ENCODE measurements at regions not wholly inside any gene's neighbourhood (a gene's known extent, or its start where the extent isn't known, plus 50 kb on each side); places are given as distances from the start of the nearest gene placed in this dataset.
"Not testable (repeated sequence)": the region's sequence is repeated elsewhere in the genome, so short reads cannot be mapped to it uniquely, and the experiment has no call there.

DNA sequence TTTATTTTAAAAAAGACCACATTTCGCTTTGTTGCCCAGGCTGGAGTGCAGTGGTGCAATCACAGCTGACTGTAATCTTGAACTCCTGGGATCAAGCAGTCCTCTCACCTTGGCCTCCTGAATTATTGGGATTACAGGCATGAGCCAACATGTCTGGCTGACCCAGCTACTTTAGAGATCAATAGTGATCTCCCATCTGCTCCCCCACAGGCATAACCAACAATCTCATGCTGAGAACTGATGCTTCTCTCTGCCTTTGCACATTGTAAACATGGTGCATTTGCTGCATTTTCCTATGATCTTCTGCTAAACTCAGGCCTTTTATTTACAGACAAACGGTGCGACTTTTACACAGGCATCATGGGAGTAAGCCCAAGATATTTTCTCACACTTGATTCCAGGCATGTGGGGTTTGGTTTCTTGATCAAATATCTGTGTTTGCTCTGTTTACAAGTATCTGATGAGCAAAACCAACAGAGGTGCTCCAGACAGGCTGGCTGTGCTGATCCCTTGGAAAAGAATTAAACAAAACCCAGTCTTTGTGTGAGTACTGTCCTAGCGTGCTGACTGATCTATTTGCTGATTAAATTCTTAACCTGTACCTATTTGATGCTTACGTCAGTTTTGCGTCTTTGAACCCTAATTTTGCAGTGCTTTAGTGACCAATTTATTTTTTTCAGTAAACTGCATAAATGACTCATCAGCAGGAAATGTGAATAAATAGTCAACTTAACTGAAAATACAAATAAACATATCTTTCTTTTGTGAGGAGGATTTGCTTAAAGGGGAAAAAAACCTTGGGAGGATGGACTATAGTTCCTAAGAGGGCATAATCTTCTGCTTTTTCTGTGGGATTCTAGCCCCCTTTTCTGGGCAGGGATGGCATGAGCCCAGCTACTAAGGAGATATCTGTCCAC, 191.7 kb upstream of the NR3C1 start:
- Histone ChIP-seq H2BK120ac (ENCODE audit: low read depth, low read length) (no peak overlapping the region), H2BK15ac (replicated peaks; ENCODE audit: low read depth) (no peak overlapping the region), H3K56ac (ENCODE audit: low read length) (no peak overlapping the region), H3K4me2 (ENCODE audit: low read length) (no peak overlapping the region), H4K8ac (ENCODE audit: low read depth, low read length) (no peak overlapping the region), H3K9ac (ENCODE audit: low read length) (no peak overlapping the region), H2BK5ac (ENCODE audit: low read length) (no peak overlapping the region), H4K5ac (ENCODE audit: low read length) (no peak overlapping the region), H3K36me3 (ENCODE audit: control insufficient read depth, insufficient read depth, low read length) (no peaks in the 10 kb centered on the region), H3K79me2 (ENCODE audit: control insufficient read depth, insufficient read depth, low read length) (no peaks in the 10 kb centered on the region), H3K79me1 (ENCODE audit: low read length) (no peaks in the 10 kb centered on the region), H2AK5ac (ENCODE audit: low read length) (no peak overlapping the region), H3K27ac (ENCODE audit: low read depth, low read length) (no peak overlapping the region), H3K4me1 (ENCODE audit: control insufficient read depth, low read depth, low read length) (no peaks in the 10 kb centered on the region), H3K27me3 (ENCODE audit: insufficient read depth, low read length, poor library complexity) (no peaks in the 10 kb centered on the region), H3K4me3 (ENCODE audit: low read length) (no peak overlapping the region), H3K18ac (ENCODE audit: low read length) (peak overlapping the region; percentile 75), H3K4ac (ENCODE audit: low read depth, low read length) (no peak overlapping the region), H3K23ac (ENCODE audit: low read length) (no peak overlapping the region)
- no CpG with 5 or more reads among the region's 6 CpGs for whole genome bisulfite sequencing (ENCODE audit: extremely low coverage, insufficient coverage, low lambda C conversion rate)
- DNase-seq = no peak

DNA sequence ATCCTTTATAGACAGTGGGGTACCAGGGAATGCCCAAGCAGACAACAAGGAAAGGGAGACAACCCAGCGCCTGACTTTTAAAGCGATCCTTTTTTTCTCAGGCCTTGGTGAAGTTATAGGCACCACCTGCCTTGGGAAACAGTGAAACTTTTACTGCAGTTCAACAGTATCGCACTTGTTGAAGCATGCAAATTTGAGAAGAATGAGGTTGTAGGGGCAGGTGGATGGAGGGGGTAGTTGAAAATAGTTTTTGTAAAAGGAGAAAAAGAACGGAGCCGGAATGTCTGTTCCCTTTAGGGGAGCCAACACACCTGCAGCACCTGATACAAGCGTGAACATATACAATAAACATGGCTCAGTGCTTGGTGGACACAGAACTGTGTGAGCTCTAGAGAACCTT, 190.2 kb upstream of the NR3C1 start:
- Histone ChIP-seq H3K27ac (ENCODE audit: low read depth, low read length) (no peak overlapping the region), H4K8ac (ENCODE audit: low read depth, low read length) (no peak overlapping the region), H3K4me3 (ENCODE audit: low read length) (no peak overlapping the region)

GRCh38 chr5:143592648-143593047, 189.2 kb upstream of the NR3C1 start:
- Histone ChIP-seq H3K36me3 (ENCODE audit: control insufficient read depth, insufficient read depth, low read length) (no peaks in the 10 kb centered on the region), H3K4me1 (ENCODE audit: control insufficient read depth, low read depth, low read length) (no peaks in the 10 kb centered on the region), H3K27me3 (ENCODE audit: insufficient read depth, low read length, poor library complexity) (no peaks in the 10 kb centered on the region), H2BK15ac (replicated peaks; ENCODE audit: low read depth) (no peak overlapping the region), H3K27ac (ENCODE audit: low read depth, low read length) (no peak overlapping the region), H3K79me2 (ENCODE audit: control insufficient read depth, insufficient read depth, low read length) (no peaks in the 10 kb centered on the region), H3K79me1 (ENCODE audit: low read length) (no peaks in the 10 kb centered on the region), H3K4ac (ENCODE audit: low read depth, low read length) (no peak overlapping the region), H3K23ac (ENCODE audit: low read length) (no peak overlapping the region), H3K56ac (ENCODE audit: low read length) (no peak overlapping the region), H4K5ac (ENCODE audit: low read length) (no peak overlapping the region), H3K4me3 (ENCODE audit: low read length) (no peak overlapping the region), H3K9ac (ENCODE audit: low read length) (no peak overlapping the region), H2BK5ac (ENCODE audit: low read length) (no peak overlapping the region), H2AK5ac (ENCODE audit: low read length) (no peak overlapping the region), H3K18ac (ENCODE audit: low read length) (no peak overlapping the region), H3K4me2 (ENCODE audit: low read length) (no peak overlapping the region), H4K8ac (ENCODE audit: low read depth, low read length) (no peak overlapping the region), H2BK120ac (ENCODE audit: low read depth, low read length) (no peak overlapping the region)
- no CpG with 5 or more reads among the region's 4 CpGs for WGBS (ENCODE audit: extremely low coverage, insufficient coverage, low lambda C conversion rate)
- no peak for DNase-seq

More for the DNA sequence above, 190.2 kb upstream of the NR3C1 start:
- H2BK120ac ChIP-seq (ENCODE audit: low read depth, low read length) = no peak overlapping the region
- H3K9ac ChIP-seq (ENCODE audit: low read length) = no peak overlapping the region
- H4K5ac ChIP-seq (ENCODE audit: low read length) = no peak overlapping the region
- H3K23ac ChIP-seq (ENCODE audit: low read length) = no peak overlapping the region
- H3K4ac ChIP-seq (ENCODE audit: low read depth, low read length) = no peak overlapping the region
- H3K4me2 ChIP-seq (ENCODE audit: low read length) = no peak overlapping the region
- H3K36me3 ChIP-seq (ENCODE audit: control insufficient read depth, insufficient read depth, low read length) = no peaks in the 10 kb centered on the region
- H3K27me3 ChIP-seq (ENCODE audit: insufficient read depth, low read length, poor library complexity) = no peaks in the 10 kb centered on the region
- H3K18ac ChIP-seq (ENCODE audit: low read length) = no peak overlapping the region
- H2BK5ac ChIP-seq (ENCODE audit: low read length) = no peak overlapping the region
- 100% methylated on average over 2 of the region's 6 CpGs for WGBS (ENCODE audit: extremely low coverage, insufficient coverage, low lambda C conversion rate)
- no peak overlapping the region for H2BK15ac ChIP-seq (replicated peaks; ENCODE audit: low read depth)
- H3K4me1 ChIP-seq (ENCODE audit: control insufficient read depth, low read depth, low read length) = no peaks in the 10 kb centered on the region
- no peak for DNase-seq
- no peak overlapping the region for H3K56ac ChIP-seq (ENCODE audit: low read length)
- no peaks in the 10 kb centered on the region for H3K79me2 ChIP-seq (ENCODE audit: control insufficient read depth, insufficient read depth, low read length)
- no peaks in the 10 kb centered on the region for H3K79me1 ChIP-seq (ENCODE audit: low read length)
- no peak overlapping the region for H2AK5ac ChIP-seq (ENCODE audit: low read length)

DNA sequence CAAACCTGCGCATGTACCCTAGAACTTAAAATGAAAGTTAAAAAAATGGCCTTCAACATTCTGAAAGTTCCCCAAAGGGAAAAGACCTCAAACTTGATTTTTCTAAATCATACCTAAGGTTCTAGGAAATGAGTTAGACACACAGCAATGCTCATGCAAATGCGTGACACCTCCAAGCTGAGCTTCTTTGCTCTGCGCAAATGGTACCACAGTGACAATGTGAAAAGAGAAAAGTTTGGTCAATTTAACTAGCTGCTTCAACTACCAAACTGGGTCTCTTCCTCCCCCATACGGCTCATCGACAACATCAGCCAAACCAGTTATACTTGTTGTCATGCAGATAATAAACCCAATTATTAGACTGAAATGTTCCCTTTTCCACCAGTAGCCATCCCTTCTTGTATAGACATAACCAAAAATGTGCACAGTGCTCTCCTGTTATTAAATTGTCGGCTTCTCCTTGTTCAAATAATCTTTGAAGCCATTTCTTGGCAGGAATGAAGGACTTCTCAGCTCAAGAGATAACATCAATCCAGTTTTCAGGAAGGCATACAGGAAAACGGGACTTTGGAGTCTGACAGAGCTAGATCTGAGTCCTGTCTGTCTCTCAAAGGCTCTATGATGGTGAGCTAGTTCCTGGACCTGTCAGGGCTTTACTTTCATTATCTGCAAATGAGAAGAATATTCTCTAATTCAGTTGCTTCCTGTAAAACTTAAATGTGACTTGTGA, 185.6 kb upstream of the NR3C1 start:
- Histone ChIP-seq H4K8ac (ENCODE audit: low read depth, low read length) (no peak overlapping the region), H3K9ac (ENCODE audit: low read length) (no peak overlapping the region), H3K18ac (ENCODE audit: low read length) (no peak overlapping the region), H3K36me3 (ENCODE audit: control insufficient read depth, insufficient read depth, low read length) (no peaks in the 10 kb centered on the region), H3K4ac (ENCODE audit: low read depth, low read length) (no peak overlapping the region), H3K79me2 (ENCODE audit: control insufficient read depth, insufficient read depth, low read length) (no peaks in the 10 kb centered on the region), H3K27me3 (ENCODE audit: insufficient read depth, low read length, poor library complexity) (no peaks in the 10 kb centered on the region), H3K4me2 (ENCODE audit: low read length) (no peak overlapping the region), H3K27ac (ENCODE audit: low read depth, low read length) (no peak overlapping the region), H3K4me3 (ENCODE audit: low read length) (no peak overlapping the region), H2BK15ac (replicated peaks; ENCODE audit: low read depth) (no peak overlapping the region), H2AK5ac (ENCODE audit: low read length) (no peak overlapping the region), H2BK120ac (ENCODE audit: low read depth, low read length) (no peak overlapping the region), H4K5ac (ENCODE audit: low read length) (no peak overlapping the region), H3K79me1 (ENCODE audit: low read length) (no peaks in the 10 kb centered on the region), H2BK5ac (ENCODE audit: low read length) (no peak overlapping the region), H3K23ac (ENCODE audit: low read length) (no peak overlapping the region), H3K56ac (ENCODE audit: low read length) (no peak overlapping the region), H3K4me1 (ENCODE audit: control insufficient read depth, low read depth, low read length) (no peaks in the 10 kb centered on the region)
- DNase-seq = no peak
- WGBS (ENCODE audit: extremely low coverage, insufficient coverage, low lambda C conversion rate) = no CpG with 5 or more reads among the region's 7 CpGs

GRCh38 chr5:143588121-143588520, 184.6 kb upstream of the NR3C1 start:
- H3K79me1 ChIP-seq (ENCODE audit: low read length); DNase-seq; H2BK5ac ChIP-seq (ENCODE audit: low read length); H3K56ac ChIP-seq (ENCODE audit: low read length); H2BK120ac ChIP-seq (ENCODE audit: low read depth, low read length); H3K4me3 ChIP-seq (ENCODE audit: low read length); H2AK5ac ChIP-seq (ENCODE audit: low read length); H3K4ac ChIP-seq (ENCODE audit: low read depth, low read length); H3K9ac ChIP-seq (ENCODE audit: low read length); H3K27ac ChIP-seq (ENCODE audit: low read depth, low read length); H4K8ac ChIP-seq (ENCODE audit: low read depth, low read length); H3K4me1 ChIP-seq (ENCODE audit: control insufficient read depth, low read depth, low read length); H4K5ac ChIP-seq (ENCODE audit: low read length); H3K18ac ChIP-seq (ENCODE audit: low read length); H3K4me2 ChIP-seq (ENCODE audit: low read length); H3K36me3 ChIP-seq (ENCODE audit: control insufficient read depth, insufficient read depth, low read length); H2BK15ac ChIP-seq (replicated peaks; ENCODE audit: low read depth); H3K79me2 ChIP-seq (ENCODE audit: control insufficient read depth, insufficient read depth, low read length); H3K27me3 ChIP-seq (ENCODE audit: insufficient read depth, low read length, poor library complexity); H3K23ac ChIP-seq (ENCODE audit: low read length): not testable (repeated sequence)
- WGBS (ENCODE audit: extremely low coverage, insufficient coverage, low lambda C conversion rate) = no CpG with 5 or more reads among the region's 3 CpGs

Data from mesendoderm (in vitro differentiated cells).